ENCODE measurements at regions not wholly inside any gene's neighbourhood (a gene's known extent, or its start where the extent isn't known, plus 50 kb on each side); places are given as distances from the start of the nearest gene placed in this dataset.
A peak's percentile ranks its signal among the peaks of the same experiment; 100 is the strongest.

- Histone ChIP-seq H3K23ac (ENCODE audit: insufficient read length) (no peak overlapping the region), H3K14ac (ENCODE audit: insufficient read length) (no peak overlapping the region), H3K4me1 (replicated peaks in 1 of 4; ENCODE audit: control insufficient read depth in 3 of 4, insufficient read depth in 4 of 4, low read length in 3 of 4) (peaks cover 0 to 8% (median 4%) of the 10 kb centered on the region in 4 experiments; a peak in 5 of 7 replicates), H3K4me2 (ENCODE audit: insufficient read depth in 1 of 2, low read depth in 2 of 2, low read length in 2 of 2) (no peak overlapping the region), H4K5ac (ENCODE audit: insufficient read length, low read depth, low read length) (no peak overlapping the region), H2AFZ (ENCODE audit: low read length) (no peak overlapping the region), H3K27ac (ENCODE audit: low read depth, low read length) (no peak overlapping the region), H4K8ac (ENCODE audit: extremely low read depth, insufficient read depth, low read length) (no peak overlapping the region), H2AK5ac (ENCODE audit: low read depth, low read length) (no peak overlapping the region), H2BK5ac (ENCODE audit: low read depth, low read length) (no peak overlapping the region), H3K23me2 (ENCODE audit: low read depth, low read length) (no peaks in the 10 kb centered on the region; the same call in 1 of the 2 replicates), H3K36me3 (ENCODE audit: control insufficient read depth in 2 of 4, insufficient read depth in 4 of 4, low read length in 3 of 4) (no peaks in the 10 kb centered on the region), H2BK120ac (replicated peaks; ENCODE audit: low read depth, low read length) (no peak overlapping the region), H2BK20ac (ENCODE audit: low read length) (0 out of 2 replicates have a peak overlapping the region, but pooled peaks have one; percentile 86), H4K20me1 (replicated peaks in 1 of 2; ENCODE audit: control insufficient read depth in 1 of 2, insufficient read depth in 2 of 2, low read length in 2 of 2) (no peaks in the 10 kb centered on the region), H2BK12ac (ENCODE audit: low read depth, low read length) (no peak overlapping the region), H3K9ac (replicated peaks in 1 of 4; ENCODE audit: extremely low read depth in 1 of 4, low read depth in 3 of 4, low read length in 3 of 4) (no peak overlapping the region), H4K91ac (replicated peaks; ENCODE audit: insufficient read length, low read length) (no peak overlapping the region), H3K79me2 (ENCODE audit: control insufficient read depth in 1 of 2, insufficient read depth in 2 of 2, low read length in 2 of 2) (no peaks in the 10 kb centered on the region), H2BK15ac (ENCODE audit: low read length) (0 out of 2 replicates have a peak overlapping the region, but pooled peaks have one; percentile 49), H3K9me3 (ENCODE audit: insufficient read depth in 2 of 2, low read depth in 1 of 2, low read length in 1 of 2) (no peaks in the 10 kb centered on the region), H3K18ac (ENCODE audit: extremely low read depth, low read length) (no peak overlapping the region), H3K4ac (replicated peaks; ENCODE audit: insufficient read length, low read depth, low read length) (no peak overlapping the region), H3K27me3 (replicated peaks in 1 of 4; ENCODE audit: control insufficient read depth in 3 of 4, extremely low read depth in 1 of 4, insufficient read depth in 3 of 4, low read length in 3 of 4) (no peaks in the 10 kb centered on the region; a peak in 1 of 7 replicates), H3K56ac (replicated peaks; ENCODE audit: insufficient read length, low read depth, low read length) (no peak overlapping the region), H3K79me1 (ENCODE audit: low read depth, low read length) (no peaks in the 10 kb centered on the region), H3K4me3 (ENCODE audit: extremely low read depth in 1 of 4, insufficient read depth in 2 of 4, low read depth in 3 of 4, low read length in 4 of 4) (no peak overlapping the region)
- FAIRE-seq (no peak), DNase-seq (ENCODE audit: low read depth in 1 of 2, low spot score in 2 of 2) (no peak)
- POLR2A ChIA-PET (ENCODE audit: partially characterized antibody), result interaction anchor here (0.7 kb wide), 1 partner anchor 177 kb away, joined by 3 read pairs; no protein-coding TSS in a partner anchor
- 89% methylated on average over 12 of the region's 12 CpGs; no CpG with 5 or more reads in 1 of the 2 experiments for WGBS, 2 experiments (ENCODE audit: extremely low coverage in 1 of 2, insufficient coverage in 1 of 2, insufficient read length in 1 of 2, insufficient replicate concordance in 2 of 2, low coverage in 1 of 2, low lambda C conversion rate in 2 of 2, missing lambda C conversion rate in 1 of 2)
- CTCF ChIA-PET (ENCODE audit: partially characterized antibody), result interaction anchor here (0.9 to 2.7 kb wide), 10 partner anchors 9 to 159 kb away, joined by 3 to 15 read pairs (median 4); no protein-coding TSS in a partner anchor
- TF ChIP-seq RNF2 (IDR thresholded peaks at IDR 0.05; ENCODE audit: borderline replicate concordance, low read depth, low read length, missing control alignments, poor library complexity, severe bottlenecking) (no peak), RAD21 (IDR thresholded peaks at IDR 0.05 in 1 of 2, conservative IDR thresholded peaks at IDR 0.05 in 1 of 2; ENCODE audit: low read depth in 2 of 2, low read length in 2 of 2) (peak in 1 of 2 experiments; percentile 25; a peak in 1 of 4 replicates), CTCF (IDR thresholded peaks at IDR 0.05; ENCODE audit: control extremely low read depth in 1 of 3, insufficient read depth in 1 of 3, low read depth in 1 of 3, low read length in 3 of 3) (peak in 1 of 3 experiments; percentile 13; a peak in 1 of 4 replicates)
These were observed 62.2 kb downstream of the BOD1 start for GRCh38 chr5:173554038-173554955.

Measured in H1 (cell line).